LoVo (cell line): ENCODE measurements at regions not wholly inside any gene's neighbourhood (a gene's known extent, or its start where the extent isn't known, plus 50 kb on each side); places are given as distances from the start of the nearest gene placed in this dataset.
"Not testable (repeated sequence)": the region's sequence is repeated elsewhere in the genome, so short reads cannot be mapped to it uniquely, and the experiment has no call there.

ENCODE experiments used
- DNase-seq: peaks from one replicate; pipeline ENCODE4 v3.0.0-alpha.2; 2016; ENCODE audit warnings: low spot score

DNA sequence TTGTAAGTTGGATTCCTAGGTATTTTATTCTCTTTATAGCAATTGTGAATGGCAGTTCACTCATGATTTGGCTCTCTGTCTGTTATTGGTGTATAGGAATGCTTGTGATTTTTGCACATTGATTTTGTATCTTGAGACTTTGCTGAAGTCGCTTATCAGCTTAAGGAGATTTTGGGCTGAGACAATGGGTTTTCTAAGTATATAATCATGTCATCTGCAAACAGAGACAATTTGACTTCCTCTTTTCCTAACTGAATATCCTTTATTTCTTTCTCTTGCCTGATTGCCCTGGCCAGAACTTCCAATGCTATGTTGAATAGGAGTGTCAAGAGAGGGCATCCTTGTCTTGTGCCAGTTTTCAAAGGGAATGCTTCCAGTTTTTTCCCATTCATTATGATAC is 464.8 kb downstream of the XYLT1 start:
- not testable (repeated sequence) for DNase-seq

DNA sequence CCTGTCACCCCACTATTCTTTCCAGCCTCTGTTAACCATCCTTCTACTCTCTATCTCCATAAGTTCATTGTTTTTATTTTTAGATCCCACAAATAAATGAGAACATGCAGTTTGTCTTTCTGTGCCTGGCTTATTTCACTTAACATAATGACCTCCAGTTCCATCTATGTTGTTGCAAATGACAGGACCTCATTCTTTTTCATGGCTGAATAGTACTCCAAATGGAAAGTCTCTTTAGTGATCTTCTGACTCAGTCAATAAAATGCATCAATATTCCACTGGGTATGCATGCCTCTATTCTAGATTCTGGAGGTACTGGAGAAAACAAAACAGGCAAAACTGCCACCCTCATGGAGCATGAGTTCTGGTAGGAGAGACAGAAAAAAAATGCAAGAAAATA is 459.0 kb downstream of the XYLT1 start:
- no peak for DNase-seq

GRCh38 chr16:17013038-17013437 is 457.7 kb downstream of the XYLT1 start:
- DNase-seq = no peak

- no peak for DNase-seq
Observed at GRCh38 chr16:17014484-17015121, 456.2 kb downstream of the XYLT1 start.

DNA sequence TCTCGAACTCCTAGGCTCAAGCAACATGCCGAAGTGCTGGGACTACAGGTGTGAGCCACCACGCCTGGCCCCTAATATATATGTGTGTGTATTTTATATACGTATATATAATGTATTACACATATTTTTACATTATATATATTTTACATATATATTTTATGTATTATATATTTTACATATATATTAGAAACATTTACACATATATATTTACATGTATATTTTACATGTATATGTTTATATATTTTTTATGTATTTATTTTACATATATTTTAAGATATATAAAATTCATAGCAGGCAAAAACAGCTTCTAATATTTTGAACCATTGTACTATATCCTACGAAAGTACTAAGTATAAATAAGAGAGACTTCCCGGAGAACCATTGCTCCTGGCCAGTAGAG is 455.1 kb downstream of the XYLT1 start:
- DNase-seq = no peak

DNA sequence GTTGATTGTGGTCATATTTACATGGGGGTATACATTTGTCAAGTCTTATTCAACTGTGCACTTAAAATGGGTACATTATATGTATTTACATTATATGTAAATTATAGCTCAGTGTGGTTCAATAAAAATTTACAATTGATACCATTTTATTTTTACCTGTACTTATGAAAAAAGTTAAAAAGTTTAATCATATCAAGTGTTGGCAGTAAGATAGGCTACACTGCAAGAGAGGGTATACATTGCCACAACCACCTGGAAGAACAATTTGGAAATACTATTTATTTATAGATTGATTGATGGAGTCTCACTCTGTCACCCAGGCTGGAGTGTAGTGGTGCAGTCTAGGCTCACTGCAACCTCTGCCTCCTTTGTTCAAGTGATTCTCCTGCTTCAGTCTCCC is 453.3 kb downstream of the XYLT1 start:
- DNase-seq = no peak

DNA sequence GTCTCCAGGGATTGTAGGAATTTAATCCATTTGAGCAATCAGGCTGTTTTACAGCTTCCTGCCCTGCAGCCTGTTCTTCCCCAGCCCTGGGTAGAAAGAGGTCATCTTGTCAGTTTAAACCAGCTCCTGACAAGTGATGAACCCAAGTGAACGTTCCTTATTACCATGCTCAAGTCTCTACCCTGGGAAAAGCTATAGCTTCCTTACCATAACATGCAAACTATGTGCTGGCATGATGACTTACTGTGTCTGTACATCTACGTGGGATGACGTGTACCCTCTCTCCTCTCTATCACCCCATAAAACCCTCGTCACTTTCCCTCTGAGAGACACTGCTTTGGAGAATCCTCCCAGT is 452.2 kb downstream of the XYLT1 start:
- no peak for DNase-seq

DNA sequence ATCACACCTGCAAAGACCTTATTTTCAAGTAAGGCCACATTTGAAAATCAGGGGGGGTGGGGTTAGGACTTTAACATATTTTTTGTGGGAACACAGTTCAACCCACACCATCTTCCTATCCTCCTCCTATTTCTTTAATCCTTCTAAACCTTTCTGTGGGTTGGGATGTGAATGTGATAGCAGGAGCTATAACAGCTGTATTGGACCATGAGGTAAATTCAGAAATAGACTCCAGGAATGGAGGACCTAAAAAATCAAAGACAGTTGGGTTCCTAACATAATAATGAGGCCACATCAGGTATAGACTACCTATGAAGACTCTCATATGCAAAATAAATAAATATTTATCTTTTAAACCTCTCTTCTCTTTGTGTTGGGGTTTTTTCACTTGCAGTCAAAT is 451.4 kb downstream of the XYLT1 start:
- DNase-seq = no peak

DNA sequence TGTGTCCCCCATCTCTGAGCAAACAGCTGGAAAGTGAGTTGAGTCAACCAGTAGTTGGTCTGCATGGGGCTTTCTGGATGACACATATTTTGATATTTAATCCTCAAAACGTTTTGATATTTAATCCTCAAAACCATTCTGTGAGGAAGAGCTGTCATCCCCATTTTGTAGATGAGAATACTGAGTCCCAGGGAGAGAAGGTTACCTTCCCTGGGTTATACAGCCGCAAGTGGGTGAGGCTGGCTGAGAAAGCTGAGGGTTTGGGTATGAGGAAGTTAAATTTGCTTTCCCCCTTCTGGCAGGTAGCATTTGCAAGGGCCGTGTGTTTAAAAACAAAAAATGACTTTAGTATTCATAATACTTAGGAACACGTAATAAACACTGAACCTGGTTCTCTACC is 447.2 kb downstream of the XYLT1 start:
- DNase-seq = no peak

DNA sequence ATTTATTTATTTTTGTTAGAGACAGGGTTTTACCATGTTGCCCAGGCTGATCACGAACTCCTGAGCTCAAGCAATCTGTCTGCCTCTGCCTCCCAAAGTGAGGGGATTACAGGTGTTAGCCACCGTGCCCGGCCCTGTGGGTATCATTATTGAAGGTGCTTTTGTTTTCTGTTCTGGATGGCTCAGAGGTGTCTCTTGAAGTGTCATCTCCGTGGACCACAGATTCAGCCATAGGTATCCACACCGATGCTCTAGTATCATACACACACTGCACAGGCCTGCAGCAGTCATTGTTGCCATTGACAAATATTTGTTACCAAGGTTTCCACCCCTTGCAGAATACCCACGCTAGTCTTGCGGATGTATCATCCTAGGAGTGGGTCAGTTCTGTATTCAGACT is 446.2 kb downstream of the XYLT1 start:
- no peak for DNase-seq

GRCh38 chr16:17026600-17027242 is 444.0 kb downstream of the XYLT1 start:
- no peak for DNase-seq

DNA sequence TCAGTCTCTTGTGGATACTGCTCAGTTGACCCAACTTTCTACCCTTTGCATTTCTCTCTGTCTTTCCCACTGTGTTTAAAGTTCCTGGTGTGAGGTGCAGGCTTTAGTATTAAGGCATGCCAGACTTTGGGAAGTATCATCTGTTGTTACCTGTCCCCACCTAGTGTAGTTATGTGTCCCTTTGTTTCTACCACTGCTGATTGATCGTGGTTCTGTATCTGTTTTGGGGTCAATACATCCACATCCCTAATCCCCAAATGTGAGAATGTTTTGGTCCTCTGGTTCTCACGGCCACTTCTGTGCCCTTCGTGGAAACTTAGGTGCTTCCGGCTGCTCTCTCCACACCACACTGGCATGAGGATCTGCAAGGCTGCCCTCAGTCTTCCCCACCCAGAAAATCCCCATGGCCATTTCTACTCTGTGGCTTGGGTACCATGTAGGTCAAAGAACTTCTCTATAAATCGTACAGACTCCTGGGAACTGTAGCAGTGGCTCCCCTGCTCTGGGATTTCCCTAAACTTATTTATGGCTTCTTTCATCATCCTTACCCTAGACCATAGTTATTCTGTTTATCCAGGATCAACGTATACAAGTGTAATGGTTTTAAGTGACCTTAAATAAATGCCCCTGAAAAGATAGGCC is 443.2 kb downstream of the XYLT1 start:
- no peak for DNase-seq

DNA sequence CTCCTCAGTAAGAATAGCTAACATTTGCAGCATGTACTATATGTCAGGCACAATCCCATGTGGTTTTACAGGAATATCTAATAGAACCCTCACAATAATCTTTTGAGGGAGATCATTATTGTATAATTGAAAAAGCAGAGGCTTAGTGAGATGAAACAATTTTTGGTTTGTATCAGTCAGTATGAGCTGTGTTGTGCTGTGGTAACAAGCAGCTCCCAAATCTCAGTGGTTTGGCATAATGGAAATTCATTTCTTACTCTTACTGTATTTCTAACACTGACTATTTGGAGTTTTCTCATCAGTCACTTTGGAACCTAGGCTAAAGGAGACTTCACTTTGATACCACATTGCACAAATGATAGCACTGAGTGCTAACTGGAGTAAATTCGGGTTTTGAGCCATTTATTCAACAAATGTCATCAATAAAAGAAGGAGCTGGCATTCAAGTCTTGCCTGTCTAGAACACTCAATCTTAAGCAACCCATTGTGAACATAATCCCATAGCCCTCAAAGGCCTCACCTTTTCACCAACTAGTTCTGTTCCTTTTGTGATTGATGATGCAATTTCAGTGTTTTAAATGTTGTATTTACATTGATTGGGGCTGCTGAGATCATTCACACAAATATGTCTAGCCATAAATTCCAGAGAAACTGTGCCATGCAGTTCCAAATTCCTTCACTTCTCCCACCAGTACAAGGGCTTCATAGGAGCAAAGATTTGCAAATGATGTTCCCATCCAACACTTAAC is 441.0 kb downstream of the XYLT1 start:
- DNase-seq = no peak

GRCh38 chr16:17031484-17032268 is 439.1 kb downstream of the XYLT1 start:
- no peak for DNase-seq

DNA sequence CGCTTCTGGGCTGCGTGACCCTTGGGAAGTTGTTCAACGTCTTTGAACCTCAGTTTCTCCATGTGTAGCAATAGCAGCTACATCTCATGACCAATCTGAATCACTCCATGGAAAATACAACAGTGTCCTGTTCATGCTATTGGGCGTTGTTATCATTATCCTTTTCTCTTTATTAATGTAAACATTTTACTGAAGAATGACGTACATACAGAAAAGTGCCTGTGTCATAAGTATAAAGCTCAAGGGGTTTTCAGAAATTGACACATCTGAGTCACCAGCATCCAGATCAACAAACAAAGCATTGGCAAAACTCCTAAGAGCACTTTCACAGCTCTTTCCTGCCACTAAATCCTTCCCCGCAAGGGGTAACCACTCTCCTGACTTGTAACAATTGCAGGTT is 438.4 kb downstream of the XYLT1 start:
- DNase-seq = no peak

- no peak for DNase-seq
Observed at GRCh38 chr16:17034477-17035252, 436.1 kb downstream of the XYLT1 start.

DNA sequence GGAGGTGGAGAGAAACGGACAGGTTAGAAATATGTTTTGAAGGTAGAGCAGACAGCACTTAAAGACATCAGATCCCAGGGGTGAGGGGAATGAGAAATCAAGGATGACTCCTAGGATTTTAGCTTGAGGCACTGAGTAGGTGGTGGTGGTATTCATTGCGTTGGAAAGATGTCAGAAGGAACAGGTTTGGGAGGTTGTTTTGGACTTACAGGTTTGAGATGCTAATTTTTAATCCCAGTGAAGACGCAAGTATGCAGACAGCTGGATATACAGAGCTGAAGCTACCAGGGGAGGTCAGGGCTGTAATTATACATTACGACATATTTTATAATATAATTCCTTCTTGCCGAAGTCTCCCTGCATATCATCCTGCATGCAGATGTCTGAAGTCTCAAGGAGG is 433.3 kb downstream of the XYLT1 start:
- DNase-seq = no peak

DNA sequence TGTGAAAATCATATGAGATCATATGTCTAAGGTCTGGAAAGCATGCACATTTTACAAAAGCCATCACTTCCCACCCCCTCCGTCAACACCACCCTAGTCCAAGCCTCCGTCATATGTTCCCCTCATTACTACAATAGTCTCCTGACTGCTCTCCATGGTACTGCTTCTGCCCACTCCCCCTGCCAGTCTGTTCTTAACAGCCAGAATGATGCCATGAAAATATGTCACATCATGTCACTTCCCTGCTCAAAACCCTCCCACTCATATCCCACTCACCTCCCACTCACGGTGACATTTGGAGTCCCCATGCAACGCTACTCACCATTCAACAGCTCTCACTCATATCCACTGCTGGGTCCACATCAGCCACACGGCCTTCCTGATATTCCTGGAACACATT is 432.3 kb downstream of the XYLT1 start:
- no peak for DNase-seq

GRCh38 chr16:17049109-17049508 is 421.7 kb downstream of the XYLT1 start:
- DNase-seq = not testable (repeated sequence)

DNA sequence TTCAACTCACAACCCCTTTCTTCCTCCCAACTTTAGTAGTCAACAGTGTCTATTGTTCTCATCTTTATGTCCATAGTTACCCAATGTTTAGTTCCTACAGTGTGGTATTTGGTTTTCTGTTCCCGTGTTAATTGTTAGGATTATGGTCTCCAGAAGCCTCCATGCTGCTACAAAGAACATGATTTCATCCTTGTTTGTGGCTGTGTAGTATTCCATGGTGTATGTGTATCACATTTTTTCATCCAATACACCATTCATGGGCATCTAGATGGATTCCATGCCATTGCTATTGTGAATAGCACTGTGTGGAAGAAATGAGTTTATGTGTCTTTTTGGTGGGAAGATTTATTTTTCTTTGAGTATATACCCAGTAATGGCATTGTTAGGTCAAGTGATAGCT is 420.3 kb downstream of the XYLT1 start:
- DNase-seq = no peak
